ENCODE measurements at regions not wholly inside any gene's neighbourhood (a gene's known extent, or its start where the extent isn't known, plus 50 kb on each side); places are given as distances from the start of the nearest gene placed in this dataset.

GRCh38 chr12:78403136-78403535 lies 461.4 kb upstream of the SYT1 start (continued):
- TF ChIP-seq PRDM1 (tag by site-specific recombination; IDR thresholded peaks at IDR 0.05), result no peak
- no peak for TF ChIP-seq ZNF664 (tag by site-specific recombination; IDR thresholded peaks at IDR 0.05)
- TF ChIP-seq ZNF639 (tag by site-specific recombination; IDR thresholded peaks at IDR 0.05), result no peak
- TF ChIP-seq ZFHX2 (tag by site-specific recombination; conservative IDR thresholded peaks at IDR 0.05), result no peak
- no peak for TF ChIP-seq ZNF658 (tag by site-specific recombination; IDR thresholded peaks at IDR 0.05)
- no peak for TF ChIP-seq ZNF266 (tag by site-specific recombination; IDR thresholded peaks at IDR 0.05; ENCODE audit: low read depth)
- no peak for TF ChIP-seq ZBTB21 (tag by site-specific recombination; IDR thresholded peaks at IDR 0.05)
- TF ChIP-seq ZIC2 (tag by site-specific recombination; IDR thresholded peaks at IDR 0.05), result no peak
- TF ChIP-seq ZNF221 (tag by site-specific recombination; IDR thresholded peaks at IDR 0.05; ENCODE audit: borderline replicate concordance), result no peak
- no peak for TF ChIP-seq ELK4 (IDR thresholded peaks at IDR 0.05; ENCODE audit: borderline replicate concordance, low read depth, low read length)
- no peak for TF ChIP-seq ZNF18 (tag by site-specific recombination; IDR thresholded peaks at IDR 0.05)

GRCh38 chr12:78403681-78404080 lies 460.9 kb upstream of the SYT1 start:
- Histone ChIP-seq H3K4me3 (ENCODE audit: low read depth, low read length) (no peak overlapping the region), H3K4me1 (ENCODE audit: control insufficient read depth, insufficient read depth, low read length) (no peaks in the 10 kb centered on the region), H3K36me3 (ENCODE audit: control insufficient read depth in 2 of 2, insufficient read depth in 1 of 2, low read length in 2 of 2) (no peaks in the 10 kb centered on the region), H3K9me3 (ENCODE audit: control insufficient read depth, insufficient read depth, low read depth, low read length) (no peaks in the 10 kb centered on the region), H3K27ac (ENCODE audit: extremely low read depth, low read depth, low read length) (no peak overlapping the region)
- CTCF ChIA-PET, result no interaction called here
- POLR2A ChIA-PET, result no interaction called here
- TF ChIP-seq PRDM2 (tag by site-specific recombination; IDR thresholded peaks at IDR 0.05; ENCODE audit: borderline replicate concordance) (no peak), ZNF670 (tag by site-specific recombination; IDR thresholded peaks at IDR 0.05; ENCODE audit: low read depth) (no peak), ZBTB8A (tag by site-specific recombination; IDR thresholded peaks at IDR 0.05) (no peak), GLIS2 (tag by site-specific recombination; IDR thresholded peaks at IDR 0.05) (no peak), ZNF707 (tag by site-specific recombination; IDR thresholded peaks at IDR 0.05) (no peak), SALL2 (tag by site-specific recombination; IDR thresholded peaks at IDR 0.05; ENCODE audit: borderline replicate concordance) (no peak), ZFP37 (tag by site-specific recombination; IDR thresholded peaks at IDR 0.05) (no peak), PATZ1 (tag by site-specific recombination; IDR thresholded peaks at IDR 0.05) (no peak), HOXA7 (CRISPR knock-in tag; IDR thresholded peaks at IDR 0.05; ENCODE audit: borderline replicate concordance) (no peak), EGR2 (tag by site-specific recombination; IDR thresholded peaks at IDR 0.05; ENCODE audit: low read depth) (no peak), SP7 (tag by site-specific recombination; IDR thresholded peaks at IDR 0.05) (no peak), ZNF776 (tag by site-specific recombination; IDR thresholded peaks at IDR 0.05; ENCODE audit: borderline replicate concordance) (no peak), ZNF140 (tag by site-specific recombination; IDR thresholded peaks at IDR 0.05) (no peak)

Measured in HEK293 (cell line).